Left lobe of liver (tissue), 2 donors: ENCODE measurements at regions not wholly inside any gene's neighbourhood (a gene's known extent, or its start where the extent isn't known, plus 50 kb on each side); places are given as distances from the start of the nearest gene placed in this dataset.
"Not testable (repeated sequence)": the region's sequence is repeated elsewhere in the genome, so short reads cannot be mapped to it uniquely, and the experiment has no call there.

Source experiments
- ATAC-seq: fragments of 200-7000 bp; cut with Tn5 transposase; one replicate; pipeline ENCODE4 v1.9.1; 2020; ENCODE audit warnings: mild to moderate bottlenecking, moderate library complexity
- DNase-seq: peaks from one replicate; pipeline ENCODE4 v3.0.0-alpha.2; 2020; ENCODE audit warnings: low spot score
- donor health status: DM: no; HTN: no; CAD: no; lungs with moderate emphysema.
- donor health status: DM: no; HTN: yes; CAD: no.

- ATAC-seq (no peak), DNase-seq (no peak)
Observed at GRCh38 chr5:57979671-57980070, 480.2 kb downstream of the PLK2 start.

GRCh38 chr5:57976506-57976905, 483.4 kb downstream of the PLK2 start:
- DNase-seq (no peak), ATAC-seq (no peak)

- ATAC-seq, DNase-seq: not testable (repeated sequence)
Observed at GRCh38 chr5:57972099-57972498, 487.8 kb downstream of the PLK2 start.

GRCh38 chr5:57960569-57960968, 478.0 kb upstream of the ACTBL2 start:
- ATAC-seq, result no peak
- DNase-seq, result no peak

- DNase-seq (no peak), ATAC-seq (no peak)
Observed at GRCh38 chr5:57956636-57957035, 474.0 kb upstream of the ACTBL2 start.

GRCh38 chr5:57955511-57955910, 472.9 kb upstream of the ACTBL2 start:
- ATAC-seq (no peak), DNase-seq (no peak)

- no peak for ATAC-seq
Observed at GRCh38 chr5:57953792-57954191, 471.2 kb upstream of the ACTBL2 start.

GRCh38 chr5:57950616-57951228, 468.1 kb upstream of the ACTBL2 start:
- DNase-seq (no peak), ATAC-seq (no peak)

More at GRCh38 chr5:57953792-57954191, 471.2 kb upstream of the ACTBL2 start:
- no peak for DNase-seq

- DNase-seq (no peak), ATAC-seq (no peak)
Observed at GRCh38 chr5:57948091-57948490, 465.5 kb upstream of the ACTBL2 start.

GRCh38 chr5:57947181-57947580, 464.6 kb upstream of the ACTBL2 start:
- no peak for ATAC-seq
- no peak for DNase-seq

GRCh38 chr5:57940879-57941278, 458.3 kb upstream of the ACTBL2 start:
- DNase-seq (no peak), ATAC-seq (no peak)

- DNase-seq (no peak), ATAC-seq (no peak)
Observed at GRCh38 chr5:57940236-57940635, 457.6 kb upstream of the ACTBL2 start.

GRCh38 chr5:57939771-57940170, 457.2 kb upstream of the ACTBL2 start:
- ATAC-seq, result no peak
- DNase-seq, result no peak

GRCh38 chr5:57939335-57939734, 456.7 kb upstream of the ACTBL2 start:
- no peak for ATAC-seq
- no peak for DNase-seq

GRCh38 chr5:57938174-57938557, 455.6 kb upstream of the ACTBL2 start:
- DNase-seq, result no peak
- no peak for ATAC-seq

- ATAC-seq (no peak), DNase-seq (no peak)
Observed at GRCh38 chr5:57937501-57938173, 455.0 kb upstream of the ACTBL2 start.

- ATAC-seq (no peak), DNase-seq (no peak)
Observed at GRCh38 chr5:57937025-57937424, 454.4 kb upstream of the ACTBL2 start.

- DNase-seq, result no peak
- ATAC-seq, result no peak
Observed at GRCh38 chr5:57932761-57933160, 450.1 kb upstream of the ACTBL2 start.

GRCh38 chr5:57931807-57932206, 449.2 kb upstream of the ACTBL2 start:
- DNase-seq, result no peak
- ATAC-seq, result no peak

- DNase-seq (no peak), ATAC-seq (no peak)
Observed at GRCh38 chr5:57931352-57931751, 448.7 kb upstream of the ACTBL2 start.

- ATAC-seq (no peak), DNase-seq (no peak)
Observed at GRCh38 chr5:57929271-57929670, 446.7 kb upstream of the ACTBL2 start.

GRCh38 chr5:57923094-57923493, 440.5 kb upstream of the ACTBL2 start:
- ATAC-seq, DNase-seq: not testable (repeated sequence)

- ATAC-seq, result no peak
- DNase-seq, result no peak
Observed at GRCh38 chr5:57917004-57917403, 434.4 kb upstream of the ACTBL2 start.
